T-helper 9 cell (primary cell): ENCODE measurements at regions not wholly inside any gene's neighbourhood (a gene's known extent, or its start where the extent isn't known, plus 50 kb on each side); places are given as distances from the start of the nearest gene placed in this dataset.
"Not testable (repeated sequence)": the region's sequence is repeated elsewhere in the genome, so short reads cannot be mapped to it uniquely, and the experiment has no call there.

ENCODE experiments used
- DNase-seq: peaks from one replicate; pipeline ENCODE4 v3.0.0-alpha.2; 2020

DNA sequence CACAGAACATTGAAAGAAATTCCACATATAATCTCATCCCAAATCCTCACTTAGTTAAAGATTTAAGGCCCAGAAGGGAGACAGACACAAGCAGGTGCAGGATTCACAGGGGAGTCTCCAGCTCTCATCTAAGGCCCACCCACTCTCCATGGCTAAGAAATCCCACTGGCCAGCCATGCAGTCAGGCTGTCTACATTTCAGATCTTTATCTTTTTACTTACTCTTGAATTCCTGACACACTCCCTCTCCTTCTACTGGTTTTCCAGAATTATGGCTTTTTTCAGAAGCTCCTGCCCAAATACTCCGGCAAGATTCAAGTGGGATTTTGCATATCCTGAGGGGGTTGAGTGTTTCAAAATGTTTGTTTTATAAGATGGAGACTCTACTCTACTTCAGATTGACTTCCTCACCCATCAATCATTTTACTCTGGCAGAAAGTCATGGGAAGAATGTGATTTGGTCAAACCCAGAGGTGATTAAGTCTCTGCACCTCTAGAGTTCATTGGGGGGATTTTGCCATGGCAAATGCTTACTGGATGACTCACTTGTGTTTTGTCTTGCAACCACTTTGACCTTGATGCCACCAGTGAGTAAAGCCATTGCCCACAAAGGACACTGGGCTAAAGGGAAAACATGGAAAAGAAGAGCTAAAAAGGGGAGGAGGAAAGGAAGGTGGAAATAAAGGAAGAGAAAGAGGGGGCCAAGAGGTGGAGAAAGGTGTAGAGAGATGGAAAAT is 688.8 kb upstream of the SALL1 start:
- no peak for DNase-seq

DNA sequence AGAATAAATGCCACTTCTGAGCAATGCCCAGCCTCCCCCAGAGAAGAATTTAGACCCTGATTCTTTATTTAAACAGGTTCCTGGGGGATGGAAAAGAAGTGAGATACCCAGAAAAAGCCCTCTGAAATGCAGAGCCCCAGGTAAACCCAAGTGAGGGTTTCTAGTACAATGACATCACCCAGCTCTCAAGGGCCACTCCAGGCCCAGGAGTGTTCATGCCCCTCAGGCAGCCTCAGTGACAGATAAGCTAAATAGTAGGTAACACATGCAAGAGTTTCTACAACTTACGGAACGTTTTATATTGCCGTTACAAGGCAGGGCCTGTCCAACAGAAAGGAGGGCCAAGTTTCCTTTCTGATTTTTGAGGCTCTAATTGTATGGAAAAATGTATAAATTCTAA is 683.7 kb upstream of the SALL1 start:
- DNase-seq = no peak

DNA sequence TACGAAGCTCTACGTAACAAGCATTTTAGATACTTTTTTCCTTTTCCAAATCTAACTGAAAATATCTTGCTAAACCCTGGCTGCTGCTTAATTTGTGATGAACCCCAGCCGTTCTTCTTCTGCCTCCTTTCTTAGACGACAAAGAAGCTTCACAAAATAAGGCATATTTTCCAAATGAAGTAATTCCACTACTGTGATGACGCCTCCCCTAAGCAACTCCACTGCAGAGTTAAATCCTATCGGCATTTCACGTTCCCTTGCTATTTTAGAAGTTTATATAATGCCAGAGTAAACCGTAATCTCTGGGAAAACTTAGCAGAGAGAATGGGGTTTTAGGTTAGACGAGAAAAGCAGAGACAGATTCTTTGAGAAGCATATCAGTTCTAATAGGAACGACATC is 683.1 kb upstream of the SALL1 start:
- no peak for DNase-seq

DNA sequence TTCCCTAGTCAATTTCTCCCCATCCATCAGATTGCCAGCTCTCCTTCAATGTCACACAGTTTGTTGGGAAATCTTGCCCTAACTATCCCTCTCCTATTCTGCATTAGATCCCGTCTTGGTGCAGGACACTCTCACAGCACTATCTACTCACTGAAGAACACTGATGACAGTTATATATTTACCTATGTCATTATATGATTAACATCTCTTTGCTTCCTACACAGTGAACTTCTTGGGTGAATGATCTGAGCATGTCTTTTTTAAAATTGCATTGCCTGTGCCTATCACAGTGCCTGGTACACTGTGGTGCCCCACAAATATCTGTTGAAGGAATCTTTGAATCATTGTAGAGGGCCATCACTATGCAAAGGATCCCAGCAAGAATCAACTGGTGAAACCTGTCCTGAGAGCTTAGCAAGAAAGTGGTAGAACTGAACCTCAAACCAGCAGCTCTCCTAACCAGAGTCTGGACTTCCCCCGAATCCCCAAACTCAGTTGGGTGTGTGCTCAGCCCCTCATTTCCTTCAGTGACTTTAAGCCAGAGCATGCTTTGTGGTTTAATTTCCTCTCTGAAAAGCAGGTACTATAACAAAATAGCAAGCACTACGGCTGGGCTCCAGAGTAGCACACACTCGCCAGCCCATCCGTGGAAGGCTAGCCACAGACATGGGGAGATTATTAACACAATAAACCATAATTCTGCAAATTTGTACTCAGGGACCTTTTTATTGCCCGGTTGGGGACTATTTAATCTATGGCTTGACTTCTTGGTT is 680.7 kb upstream of the SALL1 start:
- no peak for DNase-seq

DNA sequence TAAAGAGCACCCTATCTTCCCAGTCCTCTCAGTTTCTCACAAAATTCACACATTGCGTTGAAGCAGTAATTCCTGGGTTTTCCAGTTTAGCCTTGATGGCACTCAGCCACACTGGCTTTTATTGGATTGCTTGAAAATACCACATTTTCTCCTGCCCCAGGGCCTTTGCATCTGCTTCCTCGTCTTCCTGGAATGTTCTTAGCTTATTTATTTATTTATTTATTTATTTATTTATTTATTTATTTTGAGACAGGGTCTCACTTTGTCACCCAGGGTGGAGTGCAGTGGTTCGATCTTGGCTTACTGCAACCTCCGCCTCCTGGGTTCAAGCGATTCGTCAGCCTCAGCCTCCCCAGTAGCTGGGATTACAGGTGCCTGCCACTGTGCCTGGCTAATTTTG is 680.0 kb upstream of the SALL1 start:
- not testable (repeated sequence) for DNase-seq

DNA sequence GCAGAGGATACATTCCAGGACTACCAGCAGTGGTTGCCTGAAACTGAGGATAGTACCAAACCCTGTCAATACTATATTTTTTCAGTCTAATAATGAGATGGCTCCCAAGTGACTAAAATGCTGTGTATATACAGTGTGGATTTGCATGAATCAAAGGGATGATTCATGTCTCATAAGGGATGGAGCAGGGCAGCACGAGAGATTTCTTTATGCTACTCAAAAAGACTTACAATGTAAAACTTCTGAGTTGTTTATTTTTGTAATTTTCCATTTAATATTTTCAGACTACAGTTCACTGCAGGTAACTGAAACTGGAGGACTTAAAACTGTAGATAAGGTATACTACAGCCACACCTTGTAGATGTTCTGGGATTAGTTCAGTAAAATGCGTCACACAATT is 674.7 kb upstream of the SALL1 start:
- DNase-seq = no peak

DNA sequence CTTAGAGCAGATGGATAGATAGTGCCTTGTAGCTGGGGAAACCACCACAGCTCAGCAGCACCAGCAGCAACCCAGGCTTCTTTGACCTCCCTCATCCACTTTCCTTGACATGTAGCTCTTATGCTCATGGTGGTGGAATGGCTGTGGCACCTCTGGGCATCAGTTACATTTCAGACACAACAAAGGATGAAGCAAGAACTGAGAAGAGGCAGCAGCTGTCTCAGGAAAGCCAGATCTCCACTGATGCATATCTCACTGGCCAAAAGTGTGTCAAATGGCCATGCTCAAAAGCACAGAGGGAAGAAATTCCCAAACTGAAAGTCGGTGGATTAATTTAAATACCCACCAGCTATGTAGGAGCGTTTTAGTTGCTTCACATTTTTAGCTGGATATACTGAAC is 671.4 kb upstream of the SALL1 start:
- no peak for DNase-seq

DNA sequence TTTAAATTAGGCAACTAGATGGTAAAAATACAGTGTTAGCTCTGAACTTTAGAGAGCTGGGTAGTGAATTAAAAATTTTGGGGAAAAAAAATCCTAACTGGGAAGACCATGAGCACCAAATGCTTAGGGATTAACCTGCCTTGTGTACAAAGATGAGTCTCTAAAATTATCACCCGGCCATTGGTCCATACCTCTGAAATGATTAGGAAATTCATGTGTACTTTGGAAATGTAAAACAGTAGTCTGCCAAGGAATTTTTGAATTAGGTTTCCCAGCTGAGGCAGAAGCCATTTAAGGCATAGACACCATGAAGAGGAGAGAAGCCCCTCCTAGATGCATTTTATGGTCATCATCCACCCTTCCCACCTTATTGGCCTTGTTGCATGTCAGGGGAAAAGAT is 670.5 kb upstream of the SALL1 start:
- DNase-seq = no peak

DNA sequence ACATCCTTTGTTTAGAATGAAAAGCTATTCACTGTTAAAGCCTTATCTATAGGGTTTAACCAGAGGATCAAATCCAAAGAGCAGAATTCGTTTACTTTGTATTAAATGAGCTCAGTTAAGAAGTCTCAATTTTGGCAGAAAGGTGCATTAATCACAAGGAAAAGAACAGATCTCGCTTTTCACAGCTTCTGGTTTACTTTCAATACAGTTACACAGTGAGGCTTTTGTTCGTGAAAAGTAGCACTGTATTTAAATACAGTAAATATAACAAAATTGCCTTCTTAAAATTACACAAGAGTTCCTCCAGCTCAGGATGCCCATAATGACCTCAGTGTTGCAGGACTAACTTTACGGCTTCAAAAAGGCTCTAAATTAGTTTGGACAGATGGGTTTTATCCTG is 669.1 kb upstream of the SALL1 start:
- no peak for DNase-seq

DNA sequence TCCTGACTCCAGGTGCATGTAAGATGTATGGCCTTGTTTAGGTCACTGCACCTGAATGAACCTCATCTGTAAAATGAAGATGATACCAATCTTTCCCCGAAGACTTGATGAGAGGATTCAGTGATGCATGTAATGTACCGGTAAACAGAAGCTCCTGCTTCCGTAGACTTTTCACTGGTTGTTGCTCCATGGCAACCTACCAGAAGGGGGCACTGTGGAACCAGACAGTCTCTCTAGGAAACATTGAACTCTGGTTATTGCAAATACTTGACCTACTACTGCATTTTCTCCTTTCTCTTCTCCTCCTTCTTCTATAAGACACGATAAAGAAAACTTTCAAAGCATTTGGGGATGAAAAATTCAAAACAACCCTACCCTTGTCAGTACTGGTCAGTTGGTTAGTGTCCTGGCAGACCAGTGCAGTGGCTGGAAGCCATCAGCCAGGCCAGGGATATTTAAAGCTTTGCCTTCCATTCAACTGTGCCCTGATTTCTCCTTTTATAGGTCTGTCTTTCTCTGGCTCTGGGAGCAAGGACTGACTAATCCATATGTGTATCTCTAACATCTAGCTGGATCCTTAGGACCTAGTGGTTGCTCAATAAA is 667.4 kb upstream of the SALL1 start:
- no peak for DNase-seq

DNA sequence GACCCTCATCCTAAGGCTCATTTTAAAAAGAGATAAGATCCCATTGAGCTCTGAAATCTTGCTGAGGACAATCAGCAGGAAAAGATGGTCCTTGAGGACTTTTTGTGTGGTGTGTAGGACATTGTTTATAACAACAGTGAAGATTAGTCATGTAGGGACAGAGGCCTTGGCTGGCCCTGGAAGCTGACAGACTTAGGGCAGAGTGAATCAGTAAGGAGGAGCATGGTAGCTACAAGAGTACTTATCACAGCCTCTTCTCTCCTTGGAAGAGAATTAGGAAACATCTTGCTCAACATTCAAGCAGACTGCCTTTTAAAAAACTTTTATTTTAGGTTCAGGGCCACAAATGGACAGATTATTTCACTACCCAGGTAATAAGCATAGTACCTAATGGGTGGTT is 665.9 kb upstream of the SALL1 start:
- DNase-seq = no peak

DNA sequence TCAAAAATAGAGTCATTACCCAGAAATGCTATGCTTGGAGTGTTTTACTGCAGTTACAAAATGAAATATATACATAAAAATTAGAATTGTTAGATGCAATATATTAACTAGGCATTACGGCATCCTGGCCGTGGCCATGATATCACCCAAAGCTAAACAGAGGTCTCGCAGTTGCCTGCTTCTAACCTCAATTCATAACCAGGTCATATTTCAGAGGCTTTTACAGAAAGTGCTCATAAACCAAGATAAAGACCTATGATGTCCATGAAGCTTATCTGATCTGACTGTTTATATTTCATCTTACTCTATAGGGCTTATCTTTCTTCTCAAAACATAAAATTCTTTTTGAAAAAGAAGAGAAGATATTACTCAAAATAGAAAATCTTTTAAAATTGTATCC is 664.5 kb upstream of the SALL1 start:
- no peak for DNase-seq

DNA sequence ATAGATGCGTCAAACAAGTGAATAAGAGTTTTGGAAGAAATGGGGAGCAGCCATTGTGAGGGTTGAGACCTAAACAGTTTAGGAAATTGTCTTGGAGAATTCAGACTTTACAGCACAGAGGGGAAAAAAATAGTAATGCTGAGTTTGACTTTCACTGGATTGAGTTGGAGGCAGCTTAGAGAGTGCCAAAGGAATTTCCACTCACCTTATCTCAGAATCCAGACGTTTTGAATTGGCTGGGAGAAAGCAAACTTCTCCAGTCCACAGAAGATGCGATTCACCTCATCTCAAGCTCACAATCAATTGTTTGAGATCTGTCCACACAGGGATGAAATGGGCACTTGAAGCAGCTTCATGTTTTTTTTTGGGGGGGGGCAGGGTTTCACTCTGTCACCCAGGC is 663.5 kb upstream of the SALL1 start:
- DNase-seq = no peak

DNA sequence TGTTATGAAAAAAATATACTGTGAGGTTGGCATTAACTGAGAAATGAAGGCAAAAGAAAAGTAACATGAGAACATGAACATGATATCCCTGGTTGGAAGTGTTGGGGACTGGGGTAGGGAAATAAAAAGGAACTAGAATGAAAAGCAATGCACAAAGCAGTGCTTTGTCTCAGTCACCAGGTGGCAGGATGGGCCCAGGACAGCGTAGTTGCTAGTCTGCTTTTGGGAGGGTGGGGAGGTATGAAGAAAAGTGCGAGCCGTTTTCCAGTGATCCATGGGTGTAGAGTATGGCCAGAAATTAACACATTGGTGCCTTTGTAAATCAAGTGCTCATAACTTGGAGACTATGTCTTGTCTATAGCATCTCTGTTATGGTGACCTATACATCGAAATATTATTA is 662.5 kb upstream of the SALL1 start:
- DNase-seq = no peak

DNA sequence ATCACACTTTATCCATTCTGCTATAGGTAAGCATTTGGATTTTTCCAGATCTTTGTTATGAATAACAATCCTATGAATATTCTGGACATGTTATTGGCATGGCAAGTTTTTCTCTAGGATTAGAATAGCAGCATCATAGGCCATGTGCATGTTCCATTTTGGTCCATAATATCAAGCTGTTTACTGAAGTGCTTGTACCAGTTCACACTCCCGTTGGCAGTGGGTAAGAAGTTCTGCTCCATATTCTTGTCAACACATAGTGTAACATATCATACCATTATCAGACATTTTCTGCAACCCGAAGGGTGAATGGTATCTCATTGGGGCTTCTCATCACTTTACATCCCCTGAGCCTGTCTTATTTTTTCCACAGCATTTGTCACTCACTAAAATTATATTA is 661.9 kb upstream of the SALL1 start:
- DNase-seq = no peak

DNA sequence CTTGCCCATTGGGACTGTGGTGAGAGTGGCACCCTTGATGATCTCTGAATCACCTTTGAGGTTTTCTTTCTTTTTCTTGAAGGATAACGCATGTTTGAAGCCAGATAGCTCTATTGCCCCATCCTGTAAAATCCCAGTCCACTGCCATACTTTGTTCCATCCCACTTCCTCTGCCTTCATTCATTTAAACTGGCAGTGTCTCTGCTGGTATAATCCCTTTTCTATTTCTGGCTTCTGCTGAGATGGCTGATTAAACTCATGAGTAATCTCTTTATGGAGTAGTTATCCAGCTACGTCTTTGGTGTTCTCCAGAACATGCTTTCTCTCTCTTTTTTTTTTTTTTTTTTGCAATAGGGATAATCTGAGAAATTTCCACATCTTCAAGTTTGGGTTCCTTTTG is 656.5 kb upstream of the SALL1 start:
- DNase-seq = no peak

DNA sequence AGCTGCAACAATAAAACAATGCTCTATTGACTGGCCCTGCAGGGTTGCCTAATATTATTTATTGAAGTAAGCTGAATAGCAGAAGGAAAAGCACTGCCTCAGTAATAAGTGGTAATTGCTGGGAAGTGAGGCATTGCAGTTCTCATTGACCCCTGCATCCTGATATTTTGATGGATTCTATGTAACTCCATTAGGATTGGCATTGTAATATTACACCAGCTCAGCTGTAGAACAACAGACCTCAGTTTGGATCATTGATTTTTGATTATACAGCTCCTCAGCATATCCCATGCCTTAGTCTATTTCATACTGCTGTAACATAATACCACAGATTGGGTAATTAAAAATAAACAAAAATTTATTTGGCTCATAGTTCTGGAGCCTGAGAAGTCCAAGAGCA is 650.6 kb upstream of the SALL1 start:
- no peak for DNase-seq

DNA sequence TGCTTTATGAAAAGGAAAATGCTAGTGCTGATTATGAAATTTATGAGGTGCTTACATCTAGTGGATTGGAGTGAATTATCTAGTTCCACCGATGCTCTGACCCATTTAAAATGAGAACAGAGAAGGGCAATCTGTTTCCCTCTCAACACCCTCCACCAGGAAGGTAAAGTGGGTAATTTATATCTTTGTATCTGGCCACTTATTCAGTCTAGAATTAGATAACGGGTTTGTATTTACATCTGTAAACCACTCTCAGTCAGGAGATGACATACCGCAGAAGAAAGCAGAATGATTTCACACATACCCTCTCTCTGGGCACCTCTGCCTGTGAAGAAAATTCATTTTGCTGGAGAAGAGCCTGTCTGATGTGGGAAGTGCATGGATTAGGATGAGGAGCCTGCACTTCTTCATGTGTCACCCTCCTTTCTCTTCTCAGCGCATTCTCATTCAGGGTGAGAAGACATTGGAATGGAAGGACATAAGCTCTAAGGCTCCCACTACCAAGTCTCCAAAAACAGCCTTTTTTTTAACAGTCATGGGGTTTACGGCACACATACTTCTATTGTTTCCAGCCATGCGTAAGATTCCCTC is 646.7 kb upstream of the SALL1 start:
- DNase-seq = no peak

DNA sequence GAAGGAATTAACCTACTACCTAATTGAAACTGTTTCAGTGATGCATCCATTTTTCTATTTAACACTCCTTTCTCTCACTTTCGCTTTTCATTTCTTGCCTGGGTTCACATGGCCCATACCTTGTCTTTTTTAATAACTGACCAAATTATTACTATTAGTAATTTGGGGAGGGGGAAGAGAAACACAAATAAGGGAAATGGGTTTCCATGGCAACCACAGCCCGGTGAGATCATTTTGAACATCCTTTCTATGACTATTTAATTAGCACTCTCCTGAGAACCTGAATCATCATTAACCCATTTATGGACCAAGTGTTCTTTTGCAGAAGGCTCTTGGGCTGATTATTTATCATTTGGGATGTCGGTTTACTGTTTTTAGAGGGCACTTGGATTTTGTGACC is 628.2 kb upstream of the SALL1 start:
- DNase-seq = no peak

DNA sequence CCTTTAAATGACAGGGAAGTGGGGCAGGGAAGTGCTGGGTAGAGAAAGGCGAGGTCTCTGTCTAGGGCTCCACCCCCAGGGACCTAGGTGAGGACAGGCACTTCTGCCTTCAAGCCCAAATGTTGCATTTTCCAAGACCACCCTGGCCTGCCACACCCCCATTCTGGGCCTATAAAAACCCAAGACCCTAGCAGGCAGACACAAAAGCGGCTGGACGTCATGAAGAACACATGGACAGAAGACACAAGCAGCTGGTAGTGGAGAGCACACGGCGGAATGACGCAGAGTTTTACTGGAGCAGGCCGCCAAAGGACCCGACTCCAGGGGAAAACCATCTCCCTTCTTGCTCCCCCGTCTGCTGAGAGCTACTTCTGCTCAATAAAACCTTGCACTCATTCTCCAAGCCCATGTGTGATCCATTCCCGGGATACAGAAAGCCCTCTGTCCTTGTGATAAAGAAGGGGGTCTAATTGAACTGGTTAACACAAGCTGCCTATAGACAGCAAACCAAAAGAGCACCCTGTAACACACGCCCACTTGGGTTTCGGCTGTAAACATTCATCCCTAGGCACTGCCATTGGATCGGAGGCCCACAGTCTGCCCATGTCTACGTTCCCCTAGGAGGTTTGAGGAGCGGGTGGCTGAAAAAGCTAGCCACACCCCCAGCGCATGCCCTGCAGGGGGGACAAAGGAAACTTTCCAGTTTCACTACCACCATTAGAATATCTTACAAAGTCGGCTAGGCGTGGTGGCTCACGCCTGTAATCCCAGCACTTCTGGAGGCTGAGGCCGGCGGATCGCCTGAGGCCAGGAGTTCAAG is 622.2 kb upstream of the SALL1 start:
- DNase-seq = no peak

DNA sequence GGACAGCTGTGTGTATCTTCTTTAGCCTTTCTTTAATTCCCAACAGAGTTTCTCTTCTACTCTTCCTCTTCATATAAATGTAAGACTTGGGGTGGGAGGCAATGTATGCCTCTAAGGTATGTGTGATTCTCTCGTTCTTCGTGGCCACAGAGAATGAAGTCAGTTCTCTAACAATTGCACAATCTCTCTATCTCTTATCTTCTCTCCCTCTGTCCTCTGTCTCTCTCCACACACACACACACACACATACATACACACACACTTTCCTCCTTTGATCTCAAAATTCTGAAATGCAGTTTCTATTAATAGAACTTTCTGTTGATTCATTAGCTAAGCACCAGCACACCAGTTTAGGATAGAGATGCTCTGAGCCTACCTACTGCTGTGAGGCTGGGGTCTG is 615.7 kb upstream of the SALL1 start:
- DNase-seq = no peak

DNA sequence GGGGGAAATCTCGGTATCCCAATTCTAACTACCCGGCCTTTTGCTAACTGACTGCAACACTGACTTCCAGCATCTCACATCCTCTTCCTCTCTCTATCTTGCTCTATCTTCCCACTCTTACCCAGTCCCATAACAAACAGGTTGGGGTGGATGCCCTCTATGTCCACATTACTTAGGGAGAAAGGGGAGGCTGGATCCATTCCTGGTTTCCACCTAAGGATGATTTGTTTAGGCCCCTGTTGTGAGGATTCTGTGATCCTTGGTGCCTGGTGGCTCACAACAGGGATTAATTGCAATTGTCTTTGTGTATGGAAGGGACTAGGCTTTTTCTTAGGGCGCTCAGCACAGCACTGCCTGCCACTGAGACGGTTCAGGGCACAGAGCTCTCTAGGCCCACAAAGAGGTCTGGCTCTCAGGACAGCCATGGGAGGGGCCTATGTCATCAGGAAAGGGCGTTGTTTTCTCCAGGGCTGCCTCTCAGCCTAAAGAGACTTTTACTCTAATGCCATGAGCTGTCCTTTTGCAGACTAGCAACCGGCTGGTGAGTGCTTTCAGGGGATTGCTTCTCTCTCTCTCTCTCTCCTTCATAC is 612.1 kb upstream of the SALL1 start:
- DNase-seq = no peak
